GOT3 (cell line): ENCODE measurements at regions not wholly inside any gene's neighbourhood (a gene's known extent, or its start where the extent isn't known, plus 50 kb on each side); places are given as distances from the start of the nearest gene placed in this dataset.
"Not testable (repeated sequence)": the region's sequence is repeated elsewhere in the genome, so short reads cannot be mapped to it uniquely, and the experiment has no call there.

Source experiments
- DNase-seq: peaks from one replicate; lab custom pipeline; 2025; ENCODE audit warnings: mixed read lengths; lab: John Stamatoyannopoulos, UW

DNA sequence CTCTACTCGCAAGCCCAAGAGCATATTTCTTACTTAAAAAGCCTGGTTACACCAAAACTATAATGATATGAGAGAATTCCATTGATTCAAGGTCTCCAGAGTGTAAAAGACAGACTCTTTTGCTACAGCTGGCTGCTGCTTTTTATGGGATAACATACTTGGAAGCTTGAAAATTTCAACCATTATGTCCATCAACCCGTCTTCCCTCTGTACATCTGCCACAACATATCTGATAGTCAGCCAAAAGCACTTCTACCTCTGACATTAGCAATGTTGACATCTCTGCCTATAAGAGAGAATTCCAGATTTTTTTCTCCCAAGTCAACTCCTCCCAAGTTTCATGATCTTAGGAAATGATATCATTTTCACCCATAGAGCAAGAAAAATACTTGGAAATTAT, 54.4 kb upstream of the IQCM start:
- DNase-seq: no peak

DNA sequence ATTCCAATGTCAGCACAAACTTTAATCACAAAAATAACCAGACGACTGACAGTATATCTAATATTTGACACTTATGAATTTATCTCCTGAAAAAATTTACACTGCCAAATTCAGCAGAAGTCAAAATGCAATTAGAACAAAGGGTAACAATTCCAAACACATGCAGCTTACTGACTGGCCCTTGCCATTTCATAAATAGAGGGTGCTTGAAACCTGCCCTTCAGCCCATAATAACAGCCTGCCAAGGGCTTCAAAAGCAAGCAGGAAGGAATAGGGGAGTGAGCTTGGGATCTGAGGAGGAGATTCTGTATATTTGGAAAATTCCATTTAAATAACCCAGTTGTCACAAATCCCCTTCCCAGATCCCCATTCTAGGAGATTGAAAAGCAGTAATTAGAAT, 66.1 kb upstream of the IQCM start:
- DNase-seq: no peak

DNA sequence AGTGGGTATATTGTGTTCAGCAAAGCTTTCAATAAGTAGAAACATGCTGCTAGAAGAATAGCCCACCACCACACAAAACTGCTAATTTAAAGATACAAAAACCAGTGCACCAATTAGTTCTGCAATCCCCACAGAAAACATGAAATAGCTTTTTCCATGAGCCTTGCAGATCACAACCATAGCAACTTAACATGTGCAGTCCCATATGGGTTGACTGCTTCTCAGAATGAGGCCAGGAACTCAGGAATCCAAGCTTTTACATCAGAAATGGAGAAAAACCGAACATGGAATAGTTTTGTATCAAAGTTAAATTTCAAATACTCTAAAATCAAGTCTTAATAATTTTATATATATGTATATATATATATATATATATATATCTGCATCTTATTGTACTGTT, 66.6 kb upstream of the IQCM start:
- no peak for DNase-seq

- DNase-seq: no peak
These were observed 68.4 kb upstream of the IQCM start for GRCh38 chr4:149884046-149884445.

- no peak for DNase-seq
These were observed 69.0 kb upstream of the IQCM start for GRCh38 chr4:149884529-149885181.

DNA sequence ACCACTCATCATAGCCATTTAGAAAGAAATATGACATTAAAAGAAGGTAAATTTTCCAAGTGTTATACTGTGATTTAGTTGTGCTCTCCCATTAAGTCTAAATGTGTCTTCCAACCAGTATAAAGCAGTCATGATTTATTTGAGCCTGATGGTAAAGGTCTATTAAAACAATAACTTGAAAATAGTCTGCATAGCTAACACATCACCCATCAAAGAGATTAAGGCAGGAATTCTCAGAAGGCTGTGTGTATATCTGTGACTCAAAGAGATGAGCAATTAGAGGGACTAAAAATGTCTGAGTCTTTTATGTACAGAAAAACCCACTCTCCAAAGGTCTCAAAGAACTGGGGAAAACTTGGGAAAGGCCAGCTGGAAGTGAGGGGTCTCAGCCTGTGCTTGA, 70.3 kb upstream of the IQCM start:
- DNase-seq: no peak

- DNase-seq: no peak
These were observed 71.3 kb upstream of the IQCM start for GRCh38 chr4:149886786-149887490.

- DNase-seq: no peak
These were observed 74.3 kb upstream of the IQCM start for GRCh38 chr4:149889991-149890390.

- no peak for DNase-seq
These were observed 74.9 kb upstream of the IQCM start for GRCh38 chr4:149890531-149890930.

- no peak for DNase-seq
These were observed 75.8 kb upstream of the IQCM start for GRCh38 chr4:149891426-149891825.

- no peak for DNase-seq
These were observed 80.8 kb upstream of the IQCM start for GRCh38 chr4:149896432-149896831.

GRCh38 chr4:149897783-149898182, 82.1 kb upstream of the IQCM start:
- no peak for DNase-seq

- no peak for DNase-seq
These were observed 85.5 kb upstream of the IQCM start for GRCh38 chr4:149901128-149901527.

DNA sequence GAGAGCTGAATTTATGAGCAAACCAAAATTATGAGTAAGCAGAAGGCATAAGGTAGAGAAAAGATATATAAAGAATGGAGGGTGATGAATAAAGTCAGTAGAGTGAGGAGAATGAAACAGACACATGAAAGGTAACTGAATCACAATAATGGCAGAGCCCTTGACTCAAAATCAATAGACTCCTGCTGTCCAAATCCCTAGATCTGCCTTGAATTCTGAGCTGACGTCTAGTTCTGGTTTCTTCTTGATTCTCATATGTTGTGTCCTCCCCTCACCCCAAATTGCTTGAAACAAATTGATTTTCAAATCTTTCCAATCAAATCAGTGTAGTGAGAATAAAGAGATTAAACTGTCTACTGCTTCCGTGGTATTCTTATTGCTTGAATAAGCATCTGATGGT, 86.6 kb upstream of the IQCM start:
- no peak for DNase-seq

GRCh38 chr4:149910177-149910576, 94.5 kb upstream of the IQCM start:
- no peak for DNase-seq

- DNase-seq: no peak
These were observed 95.1 kb upstream of the IQCM start for GRCh38 chr4:149910604-149911350.

DNA sequence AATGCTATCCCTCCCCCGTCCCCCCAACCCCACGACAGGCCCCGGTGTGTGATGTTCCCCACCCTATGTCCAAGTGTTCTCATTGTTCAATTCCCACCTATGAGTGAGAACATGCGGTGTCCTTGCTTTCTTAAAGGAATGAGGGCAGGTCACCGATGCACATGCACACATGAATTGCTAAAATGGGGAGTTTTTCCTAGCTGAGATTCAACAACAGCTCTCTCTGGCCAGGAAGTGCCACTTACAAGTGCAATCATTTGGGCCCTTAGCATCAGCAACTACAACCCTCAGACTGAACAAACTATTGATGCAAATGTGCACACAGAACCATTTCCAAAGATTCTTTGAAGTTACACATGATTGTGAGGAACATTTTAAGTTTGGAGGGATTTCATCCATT, 95.7 kb upstream of the IQCM start:
- DNase-seq: no peak

DNA sequence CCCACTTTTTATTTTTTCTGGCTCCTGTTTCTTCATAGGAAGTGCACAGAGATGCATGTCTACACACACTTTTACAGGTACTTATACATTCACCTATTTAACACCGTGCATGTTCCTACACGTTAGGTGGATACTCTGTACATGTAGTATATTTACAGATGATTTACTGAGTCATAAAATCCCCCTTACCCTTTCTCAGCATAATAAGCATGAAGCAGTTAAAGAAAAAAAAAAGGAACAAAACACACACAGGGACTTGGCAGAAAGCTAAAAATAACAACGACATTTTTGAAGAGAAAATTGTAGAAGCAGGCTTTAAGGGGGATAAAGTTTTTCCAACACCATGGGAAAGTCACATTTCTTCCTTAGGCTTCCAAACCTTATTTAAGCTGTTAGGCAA, 96.4 kb upstream of the IQCM start:
- DNase-seq: no peak

DNA sequence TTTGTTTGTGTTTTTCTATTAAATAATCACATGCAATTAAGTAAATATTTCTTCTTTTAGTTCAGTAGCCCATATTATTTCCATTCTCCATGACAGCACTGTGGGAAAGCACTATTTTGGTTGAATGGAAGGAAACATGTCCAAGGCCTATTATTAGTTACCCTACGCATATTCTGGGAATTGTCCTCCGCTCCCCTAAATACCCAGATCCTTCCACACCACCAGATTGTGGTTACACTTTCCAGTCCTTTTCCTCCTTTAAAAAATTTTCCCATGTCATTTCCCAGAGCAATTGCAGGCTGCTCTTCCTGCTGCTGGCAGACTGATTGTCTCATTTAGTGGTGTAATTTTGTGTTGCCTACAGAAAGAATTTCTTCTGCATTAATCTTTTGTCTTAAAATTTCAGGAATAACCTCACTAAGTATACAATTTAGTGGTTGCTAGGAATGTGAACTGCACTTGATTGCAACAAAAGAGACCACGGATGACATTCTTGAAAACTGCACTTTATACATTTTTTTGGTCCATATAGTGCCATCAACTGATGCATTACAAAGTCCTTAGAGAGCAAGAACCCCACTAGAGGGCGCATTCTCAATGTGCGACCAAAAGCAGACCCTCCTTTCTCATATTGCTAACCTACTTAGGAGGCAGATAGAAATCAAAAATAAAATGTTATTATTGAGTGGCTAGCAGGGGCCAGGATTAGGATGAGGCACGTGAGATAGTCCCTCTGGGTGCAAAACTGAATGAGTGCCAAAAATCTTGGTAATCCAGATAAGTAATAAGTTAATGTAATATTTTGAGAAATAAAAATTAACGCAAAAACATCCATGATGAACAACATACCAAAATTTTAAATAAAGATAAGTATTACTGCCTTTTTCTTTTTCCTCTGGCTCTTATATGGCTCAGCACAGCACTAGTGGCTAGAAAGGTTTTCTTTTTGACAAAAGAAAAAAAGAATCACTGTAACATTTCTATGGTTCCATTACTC, 98.8 kb upstream of the IQCM start:
- no peak for DNase-seq

DNA sequence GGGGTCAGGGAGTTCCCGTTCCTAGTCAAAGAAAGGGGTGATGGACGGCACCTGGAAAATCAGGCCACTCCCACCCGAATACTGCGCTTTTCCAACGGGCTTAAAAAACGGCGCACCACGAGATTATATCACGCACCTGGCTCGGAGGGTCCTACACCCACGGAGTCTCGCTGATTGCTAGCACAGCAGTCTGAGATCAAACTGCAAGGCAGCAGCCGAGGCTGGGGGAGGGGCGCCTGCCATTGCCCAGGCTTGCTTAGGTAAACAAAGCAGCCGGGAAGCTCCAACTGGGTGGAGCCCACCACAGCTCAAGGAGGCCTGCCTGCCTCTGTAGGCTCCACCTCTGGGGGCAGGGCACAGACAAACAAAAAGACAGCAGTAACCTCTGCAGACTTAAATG, 100.1 kb upstream of the IQCM start:
- not testable (repeated sequence) for DNase-seq

DNA sequence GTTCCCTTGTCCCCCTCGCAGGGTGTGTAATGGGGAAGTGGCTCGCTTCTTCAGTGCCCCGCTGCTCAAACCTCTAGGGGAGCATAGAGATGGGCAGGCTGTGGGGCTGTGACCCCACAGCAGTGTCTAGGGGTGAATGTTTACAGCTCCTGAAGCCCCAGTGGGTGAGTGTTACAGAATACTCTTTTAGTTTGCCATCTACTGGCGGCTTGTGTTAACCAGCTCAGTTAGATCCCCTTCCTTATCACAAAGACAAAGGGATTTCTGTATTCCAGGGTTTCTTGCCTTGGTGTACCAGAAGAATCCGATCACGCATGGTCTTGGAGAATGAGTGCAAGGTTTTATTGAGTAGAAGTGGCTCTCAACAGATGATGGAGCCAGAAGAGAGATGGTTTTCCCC, 108.1 kb upstream of the IQCM start:
- no peak for DNase-seq

DNA sequence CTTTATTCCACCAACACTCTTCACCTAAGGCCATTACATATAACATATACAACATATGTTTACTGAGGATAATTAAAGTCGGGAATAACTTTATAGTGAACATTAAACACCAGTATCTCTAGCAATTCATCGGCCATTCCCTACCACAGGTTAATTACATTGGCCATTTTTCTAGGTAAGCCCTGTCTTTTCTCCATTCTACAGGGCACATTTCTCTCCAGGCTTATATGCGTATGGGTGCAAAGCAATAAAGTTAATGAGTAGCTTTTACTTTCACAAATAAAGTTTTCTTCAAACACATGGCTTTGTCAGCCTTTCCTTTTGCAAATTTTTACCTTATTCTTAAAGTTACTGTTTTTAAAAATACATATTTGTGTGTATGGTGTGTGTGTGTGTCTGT, 111.9 kb upstream of the IQCM start:
- DNase-seq: no peak
